Caco-2 (cell line): ENCODE measurements at regions not wholly inside any gene's neighbourhood (a gene's known extent, or its start where the extent isn't known, plus 50 kb on each side); places are given as distances from the start of the nearest gene placed in this dataset.
"Not testable (repeated sequence)": the region's sequence is repeated elsewhere in the genome, so short reads cannot be mapped to it uniquely, and the experiment has no call there.

Experiments
- BruUV-seq: library from RNA; stranded (reverse); fragments of 400-500 nt; replicated peaks from 2 replicates; lab custom pipeline; 2021; lab: Mats Ljungman, UMichigan
- CTCF ChIA-PET: fragments of 300-600 bp; sonication (Branson Sonifier 250); formaldehyde crosslinking; loops from one replicate; lab custom pipeline; 2022; ENCODE audit warnings: antibody characterized with exemption; lab: Charles Lee
- POLR2A ChIA-PET: fragments of 300-600 bp; sonication (Branson Sonifier 250); formaldehyde crosslinking; loops from one replicate; lab custom pipeline; 2022; ENCODE audit warnings: antibody characterized with exemption; lab: Charles Lee
- DNase-seq, 2 experiments: peaks; one replicate each; pipeline versions ENCODE4 v3.0.0 to v3.0.0-alpha.2; 2020 to 2022
- H3K27me3 ChIP-seq: replicated peaks from 2 replicates; pipeline ENCODE4 v1.6.0; 2011; ENCODE audit warnings: low read length; ENCODE audit not compliant: control insufficient read depth, insufficient read depth
- H3K36me3 ChIP-seq: 2 replicates; pipeline ENCODE4 v1.5.1; 2011; ENCODE audit warnings: low read length; ENCODE audit not compliant: control insufficient read depth, insufficient read depth
- H3K4me1 ChIP-seq: fragments of 250-450 bp; sonication (Bioruptor Pico); 2 replicates; pipeline ENCODE4 v1.5.1; 2020; ENCODE audit warnings: mild to moderate bottlenecking
- H3K4me3 ChIP-seq: 2 replicates; pipeline ENCODE4 v1.5.1; 2011; ENCODE audit warnings: low read depth, mild to moderate bottlenecking, control low read depth, low read length
- H3K9me3 ChIP-seq: fragments of 250-450 bp; sonication (Bioruptor Pico); 2 replicates; pipeline ENCODE4 v1.5.1; 2020; ENCODE audit warnings: mild to moderate bottlenecking, moderate library complexity
- H3K27ac Mint-ChIP-seq: one replicate; pipeline ENCODE4 v1.8.0; 2022; ENCODE audit warnings: mixed read lengths; ENCODE audit not compliant: unreplicated experiment
- H3K27me3 Mint-ChIP-seq: one replicate; pipeline ENCODE4 v1.8.0; 2022; ENCODE audit warnings: mixed read lengths; ENCODE audit not compliant: insufficient read depth, unreplicated experiment
- H3K36me3 Mint-ChIP-seq: one replicate; pipeline ENCODE4 v1.8.0; 2022; ENCODE audit warnings: mild to moderate bottlenecking, mixed read lengths; ENCODE audit not compliant: insufficient read depth, unreplicated experiment
- H3K4me1 Mint-ChIP-seq: one replicate; pipeline ENCODE4 v1.8.0; 2022; ENCODE audit warnings: low read depth, mixed read lengths; ENCODE audit not compliant: unreplicated experiment
- H3K4me3 Mint-ChIP-seq: one replicate; pipeline ENCODE4 v1.8.0; 2022; ENCODE audit warnings: mild to moderate bottlenecking, moderate library complexity, mixed read lengths; ENCODE audit not compliant: unreplicated experiment
- H3K9me3 Mint-ChIP-seq: one replicate; pipeline ENCODE4 v1.8.0; 2022; ENCODE audit warnings: mixed read lengths; ENCODE audit not compliant: unreplicated experiment
- CTCF ChIP-seq, 2 experiments: fragments of 200-600 bp in 1 of 2; IDR thresholded peaks; 1 replicate in 1 of 2; 2 replicates in 1 of 2; pipeline versions ENCODE4 v1.5.1 to v1.8.0; 2011 to 2022; ENCODE audit warnings: antibody characterized with exemption in 1 of 2, control low read depth in 1 of 2, inconsistent platforms in 1 of 2, low read depth in 1 of 2, low read length in 1 of 2, mild to moderate bottlenecking in 1 of 2, moderate library complexity in 1 of 2; ENCODE audit not compliant: insufficient read depth in 1 of 2, severe bottlenecking in 1 of 2, unreplicated experiment in 1 of 2
- intact Hi-C: fragments of 100-400 bp; cut with micrococcal nuclease; formaldehyde crosslinking; loops from one replicate; pipeline ENCODE4 v1.10.0; 2022; ENCODE audit not compliant: unreplicated experiment

GRCh38 chr7:41436139-41436538 is 266.8 kb downstream of the INHBA start:
- DNase-seq = no peak
- no peaks in the 10 kb centered on the region for H3K36me3 Mint-ChIP-seq
- BruUV-seq = no TSS peak
- H3K4me1 Mint-ChIP-seq = no peaks in the 10 kb centered on the region
- H3K4me1 ChIP-seq = no peaks in the 10 kb centered on the region
- H3K27me3 Mint-ChIP-seq = no peaks in the 10 kb centered on the region
- H3K4me3 Mint-ChIP-seq = no peak overlapping the region
- peaks cover 19% of the 10 kb centered on the region for H3K9me3 Mint-ChIP-seq
- no peaks in the 10 kb centered on the region for H3K27me3 ChIP-seq
- no peaks in the 10 kb centered on the region for H3K9me3 ChIP-seq
- POLR2A ChIA-PET = no interaction called here
- H3K4me3 ChIP-seq = no peak overlapping the region
- CTCF ChIA-PET = no interaction called here
- no peaks in the 10 kb centered on the region for H3K36me3 ChIP-seq
- intact Hi-C loops = no loop called here
- no peak overlapping the region for H3K27ac Mint-ChIP-seq
- no peak for TF ChIP-seq CTCF (IDR thresholded peaks at IDR 0.05; ENCODE audit: insufficient read depth in 1 of 2, low read depth in 1 of 2, low read length in 1 of 2, severe bottlenecking in 1 of 2, unreplicated experiment in 1 of 2)

- H3K27ac Mint-ChIP-seq, POLR2A ChIA-PET, H3K9me3 ChIP-seq, DNase-seq, H3K36me3 ChIP-seq, intact Hi-C loops, H3K4me1 Mint-ChIP-seq, H3K4me3 Mint-ChIP-seq, H3K27me3 ChIP-seq, H3K36me3 Mint-ChIP-seq, H3K27me3 Mint-ChIP-seq, H3K4me3 ChIP-seq, CTCF ChIA-PET, H3K4me1 ChIP-seq, BruUV-seq: not testable (repeated sequence)
- H3K9me3 Mint-ChIP-seq = peaks cover 19% of the 10 kb centered on the region
Measured at GRCh38 chr7:41435020-41435419, 267.9 kb downstream of the INHBA start.

GRCh38 chr7:41431671-41432070 is 271.2 kb downstream of the INHBA start:
- no peak overlapping the region for H3K27ac Mint-ChIP-seq
- H3K4me1 Mint-ChIP-seq = no peaks in the 10 kb centered on the region
- POLR2A ChIA-PET = no interaction called here
- peaks cover 19% of the 10 kb centered on the region for H3K9me3 Mint-ChIP-seq
- TF ChIP-seq CTCF (IDR thresholded peaks at IDR 0.05; ENCODE audit: insufficient read depth in 1 of 2, low read depth in 1 of 2, low read length in 1 of 2, severe bottlenecking in 1 of 2, unreplicated experiment in 1 of 2) = no peak
- Histone ChIP-seq H3K9me3 (no peaks in the 10 kb centered on the region), H3K36me3 (no peaks in the 10 kb centered on the region), H3K4me3 (no peak overlapping the region), H3K27me3 (no peaks in the 10 kb centered on the region), H3K4me1 (no peaks in the 10 kb centered on the region)
- peaks cover 2% of the 10 kb centered on the region for H3K27me3 Mint-ChIP-seq
- H3K4me3 Mint-ChIP-seq = no peak overlapping the region
- intact Hi-C loops = no loop called here
- no peak for DNase-seq
- no peaks in the 10 kb centered on the region for H3K36me3 Mint-ChIP-seq
- no TSS peak for BruUV-seq
- CTCF ChIA-PET = no interaction called here

- H3K9me3 ChIP-seq = no peaks in the 10 kb centered on the region
- peaks cover 8% of the 10 kb centered on the region for H3K9me3 Mint-ChIP-seq
- TF ChIP-seq CTCF (IDR thresholded peaks at IDR 0.05; ENCODE audit: insufficient read depth in 1 of 2, low read depth in 1 of 2, low read length in 1 of 2, severe bottlenecking in 1 of 2, unreplicated experiment in 1 of 2) = no peak
- H3K27ac Mint-ChIP-seq = no peak overlapping the region
- no peak overlapping the region for H3K4me3 ChIP-seq
- intact Hi-C loops = no loop called here
- no peaks in the 10 kb centered on the region for H3K36me3 Mint-ChIP-seq
- no TSS peak for BruUV-seq
- ChIA-PET POLR2A (no interaction called here), CTCF (no interaction called here)
- H3K27me3 ChIP-seq = no peaks in the 10 kb centered on the region
- H3K4me3 Mint-ChIP-seq = no peak overlapping the region
- no peaks in the 10 kb centered on the region for H3K36me3 ChIP-seq
- DNase-seq = no peak
- H3K4me1 ChIP-seq = no peaks in the 10 kb centered on the region
- H3K27me3 Mint-ChIP-seq = peaks cover 2% of the 10 kb centered on the region
- H3K4me1 Mint-ChIP-seq = no peaks in the 10 kb centered on the region
Measured at GRCh38 chr7:41428381-41428780, 274.5 kb downstream of the INHBA start.
